Mammary epithelial cell (primary cell): ENCODE measurements at regions not wholly inside any gene's neighbourhood (a gene's known extent, or its start where the extent isn't known, plus 50 kb on each side); places are given as distances from the start of the nearest gene placed in this dataset.

Experiments
- EZH2 ChIP-seq: IDR thresholded peaks from 2 replicates; pipeline ENCODE4 v1.6.1; 2012; ENCODE audit warnings: low read length, inconsistent platforms, borderline replicate concordance
- TF ChIP-seq, protein P1 (sequence below), 2 donors: IDR thresholded peaks in 1 of 2; conservative IDR thresholded peaks in 1 of 2; 2 replicates each; pipeline ENCODE4 v1.5.1; 2011 to 2012; ENCODE audit warnings: inconsistent platforms in 2 of 2, low read length in 2 of 2, mild to moderate bottlenecking in 2 of 2, control low read depth in 1 of 2, low read depth in 1 of 2; ENCODE audit not compliant: insufficient read depth in 1 of 2; ENCODE audit errors: extremely low read depth in 1 of 2

DNA sequence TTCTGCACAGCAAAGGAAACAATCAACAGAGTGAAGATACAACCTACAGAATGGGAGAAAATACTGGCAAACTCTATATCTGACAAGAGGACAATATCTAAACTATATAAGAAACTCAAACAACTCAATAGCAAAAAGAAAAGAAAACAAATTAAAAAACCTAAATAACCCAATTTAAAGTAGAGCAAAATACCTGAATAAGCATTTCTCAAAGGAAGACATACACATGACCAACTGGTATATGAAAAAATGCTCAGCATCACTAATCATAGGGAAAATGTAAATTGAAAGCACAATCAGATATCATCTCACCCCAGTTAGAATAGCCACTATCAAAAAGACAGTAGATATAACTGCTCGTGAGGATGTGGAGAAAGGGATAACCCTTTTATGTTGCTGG is 87.8 kb upstream of the FOXA2 start:
- TF ChIP-seq, protein P1, sequence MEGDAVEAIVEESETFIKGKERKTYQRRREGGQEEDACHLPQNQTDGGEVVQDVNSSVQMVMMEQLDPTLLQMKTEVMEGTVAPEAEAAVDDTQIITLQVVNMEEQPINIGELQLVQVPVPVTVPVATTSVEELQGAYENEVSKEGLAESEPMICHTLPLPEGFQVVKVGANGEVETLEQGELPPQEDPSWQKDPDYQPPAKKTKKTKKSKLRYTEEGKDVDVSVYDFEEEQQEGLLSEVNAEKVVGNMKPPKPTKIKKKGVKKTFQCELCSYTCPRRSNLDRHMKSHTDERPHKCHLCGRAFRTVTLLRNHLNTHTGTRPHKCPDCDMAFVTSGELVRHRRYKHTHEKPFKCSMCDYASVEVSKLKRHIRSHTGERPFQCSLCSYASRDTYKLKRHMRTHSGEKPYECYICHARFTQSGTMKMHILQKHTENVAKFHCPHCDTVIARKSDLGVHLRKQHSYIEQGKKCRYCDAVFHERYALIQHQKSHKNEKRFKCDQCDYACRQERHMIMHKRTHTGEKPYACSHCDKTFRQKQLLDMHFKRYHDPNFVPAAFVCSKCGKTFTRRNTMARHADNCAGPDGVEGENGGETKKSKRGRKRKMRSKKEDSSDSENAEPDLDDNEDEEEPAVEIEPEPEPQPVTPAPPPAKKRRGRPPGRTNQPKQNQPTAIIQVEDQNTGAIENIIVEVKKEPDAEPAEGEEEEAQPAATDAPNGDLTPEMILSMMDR (conservative IDR thresholded peaks at IDR 0.05 in 1 of 2, IDR thresholded peaks at IDR 0.05 in 1 of 2; ENCODE audit: extremely low read depth in 1 of 2, insufficient read depth in 1 of 2, low read depth in 1 of 2, low read length in 2 of 2), result no peak
- no peak for TF ChIP-seq EZH2
